Spleen (tissue), 7 donors: ENCODE measurements at regions not wholly inside any gene's neighbourhood (a gene's known extent, or its start where the extent isn't known, plus 50 kb on each side); places are given as distances from the start of the nearest gene placed in this dataset.

Source experiments
- CTCF ChIP-seq, 11 experiments: fragments of 200-600 bp in 7 of 11; fragments of 450-650 bp in 4 of 11; sonication (generic) in 4 of 11; IDR thresholded peaks in 8 of 11; conservative IDR thresholded peaks in 3 of 11; 1 replicate in 7 of 11; 2 replicates in 4 of 11; pipeline versions ENCODE4 v1.4.0 to v1.8.0; 2016 to 2021; ENCODE audit warnings: antibody characterized with exemption in 11 of 11, inconsistent platforms in 4 of 11, mild to moderate bottlenecking in 1 of 11
- POLR2A ChIP-seq, 3 donors: fragments of 450-650 bp; IDR thresholded peaks; one replicate each; pipeline ENCODE4 v1.5.1; 2017; ENCODE audit warnings: antibody characterized with exemption in 3 of 3, mild to moderate bottlenecking in 1 of 3
- POLR2AphosphoS5 ChIP-seq, 3 donors: sonication (generic); formaldehyde crosslinking; IDR thresholded peaks; one replicate each; pipeline ENCODE4 v1.5.1; 2017; ENCODE audit warnings: antibody characterized with exemption in 3 of 3
- donor health status: DM: no; HTN: no; CAD: no; lungs with moderate emphysema.
- donor health status: DM: no; HTN: no; CAD: no.
- donor health status: DM: no; HTN: no; CAD: no.

- TF ChIP-seq POLR2A (IDR thresholded peaks at IDR 0.05) (no peak), CTCF (IDR thresholded peaks at IDR 0.05 in 8 of 11, conservative IDR thresholded peaks at IDR 0.05 in 3 of 11) (no peak), POLR2AphosphoS5 (IDR thresholded peaks at IDR 0.05) (no peak)
Observed at GRCh38 chr6:71410681-71411080, 122.1 kb downstream of the OGFRL1 start.
